Choroid plexus epithelial cell (primary cell): ENCODE measurements at regions not wholly inside any gene's neighbourhood (a gene's known extent, or its start where the extent isn't known, plus 50 kb on each side); places are given as distances from the start of the nearest gene placed in this dataset.

Source experiments
- DNase-seq: peaks from one replicate; pipeline ENCODE4 v3.0.0-alpha.2; 2010; ENCODE audit warnings: low read depth
- H3K4me3 ChIP-seq: 2 replicates; pipeline ENCODE4 v1.5.1; 2011; ENCODE audit warnings: low read depth, mild to moderate bottlenecking, control low read depth, low read length, moderate library complexity
- CTCF ChIP-seq: conservative IDR thresholded peaks from 2 replicates; pipeline ENCODE4 v1.5.1; 2011; ENCODE audit warnings: low read depth, mild to moderate bottlenecking, control low read depth, inconsistent platforms, low read length, moderate library complexity

- DNase-seq = no peak
- TF ChIP-seq CTCF = no peak
- no peak overlapping the region for H3K4me3 ChIP-seq
Measured at GRCh38 chr12:66050610-66051009, 79.9 kb downstream of the LLPH start.

- no peak for DNase-seq
- no peak overlapping the region for H3K4me3 ChIP-seq
- no peak for TF ChIP-seq CTCF
Measured at GRCh38 chr12:66050283-66050576, 80.3 kb downstream of the LLPH start.

GRCh38 chr12:66049538-66050282 lies 80.8 kb downstream of the LLPH start:
- no peak overlapping the region for H3K4me3 ChIP-seq
- TF ChIP-seq CTCF = no peak
- DNase-seq = no peak

- DNase-seq = peak; percentile 78
- H3K4me3 ChIP-seq = no peak overlapping the region
- TF ChIP-seq CTCF = no peak
Measured at GRCh38 chr12:66048835-66049537, 81.6 kb downstream of the LLPH start.

GRCh38 chr12:66048218-66048834 lies 82.2 kb downstream of the LLPH start:
- DNase-seq = no peak
- TF ChIP-seq CTCF = no peak
- H3K4me3 ChIP-seq = no peak overlapping the region

GRCh38 chr12:66047411-66048021 lies 83.0 kb downstream of the LLPH start:
- TF ChIP-seq CTCF = no peak
- H3K4me3 ChIP-seq = no peak overlapping the region

More at GRCh38 chr12:66047411-66048021, 83.0 kb downstream of the LLPH start:
- peak; percentile 73 for DNase-seq
